Ishikawa (cell line): ENCODE measurements at regions not wholly inside any gene's neighbourhood (a gene's known extent, or its start where the extent isn't known, plus 50 kb on each side); places are given as distances from the start of the nearest gene placed in this dataset.

ENCODE experiments used
- CEBPB ChIP-seq: IDR thresholded peaks from 2 replicates; pipeline ENCODE4 v1.6.1; 2012
- CREB1 ChIP-seq: IDR thresholded peaks from 2 replicates; pipeline ENCODE4 v1.6.1; 2012; ENCODE audit warnings: low read depth
- EGR1 ChIP-seq: IDR thresholded peaks from 2 replicates; pipeline ENCODE4 v1.6.1; 2012
- EP300 ChIP-seq: IDR thresholded peaks from 2 replicates; pipeline ENCODE4 v1.6.1; 2012; ENCODE audit warnings: borderline replicate concordance
- FOXM1 ChIP-seq: IDR thresholded peaks from 2 replicates; pipeline ENCODE4 v1.6.1; 2012; ENCODE audit warnings: low read depth, borderline replicate concordance
- MAX ChIP-seq: IDR thresholded peaks from 2 replicates; pipeline ENCODE4 v1.6.1; 2012
- NFIC ChIP-seq: IDR thresholded peaks from 2 replicates; pipeline ENCODE4 v1.6.1; 2012
- RAD21 ChIP-seq: IDR thresholded peaks from 2 replicates; pipeline ENCODE4 v1.6.1; 2012; ENCODE audit warnings: low read depth
- REST ChIP-seq: IDR thresholded peaks from 2 replicates; pipeline ENCODE4 v1.6.1; 2012; ENCODE audit warnings: low read depth, mild to moderate bottlenecking
- TAF1 ChIP-seq: IDR thresholded peaks from 2 replicates; pipeline ENCODE4 v1.6.1; 2012; ENCODE audit warnings: low read depth, mild to moderate bottlenecking
- TCF12 ChIP-seq: IDR thresholded peaks from 2 replicates; pipeline ENCODE4 v1.6.1; 2012; ENCODE audit warnings: low read depth
- TEAD4 ChIP-seq: IDR thresholded peaks from 2 replicates; pipeline ENCODE4 v1.6.1; 2012
- USF1 ChIP-seq: IDR thresholded peaks from 2 replicates; pipeline ENCODE4 v1.6.1; 2012
- YY1 ChIP-seq: IDR thresholded peaks from 2 replicates; pipeline ENCODE4 v1.6.1; 2012; ENCODE audit warnings: low read depth
- ZBTB7A ChIP-seq: IDR thresholded peaks from 2 replicates; pipeline ENCODE4 v1.6.1; 2012; ENCODE audit warnings: low read depth

- TF ChIP-seq ZBTB7A (no peak), EGR1 (no peak), FOXM1 (no peak), RAD21 (no peak), REST (no peak), NFIC (no peak), TCF12 (no peak), EP300 (no peak), MAX (no peak), YY1 (no peak), CREB1 (no peak), CEBPB (no peak), USF1 (no peak)
These were observed 140.3 kb upstream of the ZC3H15 start for GRCh38 chr2:186345745-186346144.

GRCh38 chr2:186346216-186346615, 139.8 kb upstream of the ZC3H15 start:
- TF ChIP-seq TAF1 (no peak), USF1 (no peak), NFIC (no peak), TCF12 (no peak), CEBPB (no peak)

GRCh38 chr2:186347472-186347871, 138.6 kb upstream of the ZC3H15 start:
- TF ChIP-seq CREB1 (no peak), USF1 (no peak), TCF12 (no peak), FOXM1 (no peak), MAX (no peak), REST (no peak), TAF1 (no peak), CEBPB (no peak), EGR1 (no peak), NFIC (0 out of 2 replicates have a peak, but pooled peaks have one; percentile 25), TEAD4 (peak; percentile 35; the same call in 1 of the 2 replicates), ZBTB7A (no peak)

GRCh38 chr2:186348200-186348599, 137.9 kb upstream of the ZC3H15 start:
- TF ChIP-seq TEAD4: no peak
- TF ChIP-seq RAD21: no peak
- TF ChIP-seq USF1: no peak
- no peak for TF ChIP-seq ZBTB7A
- no peak for TF ChIP-seq CREB1
- TF ChIP-seq TAF1: no peak
- TF ChIP-seq MAX: no peak
- no peak for TF ChIP-seq YY1
- TF ChIP-seq EP300: no peak
- TF ChIP-seq NFIC: no peak
- no peak for TF ChIP-seq CEBPB
- no peak for TF ChIP-seq REST
- no peak for TF ChIP-seq EGR1
- TF ChIP-seq FOXM1: no peak
